GM13976 (cell line): ENCODE measurements at regions not wholly inside any gene's neighbourhood (a gene's known extent, or its start where the extent isn't known, plus 50 kb on each side); places are given as distances from the start of the nearest gene placed in this dataset.
"Not testable (repeated sequence)": the region's sequence is repeated elsewhere in the genome, so short reads cannot be mapped to it uniquely, and the experiment has no call there.

Experiments
- DNase-seq: peaks from one replicate; pipeline ENCODE4 v3.0.0; 2012; ENCODE audit warnings: low spot score
- in situ Hi-C: fragments of 300-500 bp; cut with MboI; formaldehyde crosslinking; loops from one replicate; pipeline ENCODE4 v1.12.0; 2022; ENCODE audit warnings: low sequenced_read_pairs, mixed read lengths, inconsistent platforms; ENCODE audit not compliant: unreplicated experiment
- TF ChIP-seq, protein P1 (sequence below): IDR thresholded peaks from 2 replicates; pipeline ENCODE4 v1.5.1; 2012; ENCODE audit warnings: borderline replicate concordance, mild to moderate bottlenecking; ENCODE audit not compliant: insufficient read depth; ENCODE audit errors: extremely low read depth, missing control alignments, control extremely low read depth

DNA sequence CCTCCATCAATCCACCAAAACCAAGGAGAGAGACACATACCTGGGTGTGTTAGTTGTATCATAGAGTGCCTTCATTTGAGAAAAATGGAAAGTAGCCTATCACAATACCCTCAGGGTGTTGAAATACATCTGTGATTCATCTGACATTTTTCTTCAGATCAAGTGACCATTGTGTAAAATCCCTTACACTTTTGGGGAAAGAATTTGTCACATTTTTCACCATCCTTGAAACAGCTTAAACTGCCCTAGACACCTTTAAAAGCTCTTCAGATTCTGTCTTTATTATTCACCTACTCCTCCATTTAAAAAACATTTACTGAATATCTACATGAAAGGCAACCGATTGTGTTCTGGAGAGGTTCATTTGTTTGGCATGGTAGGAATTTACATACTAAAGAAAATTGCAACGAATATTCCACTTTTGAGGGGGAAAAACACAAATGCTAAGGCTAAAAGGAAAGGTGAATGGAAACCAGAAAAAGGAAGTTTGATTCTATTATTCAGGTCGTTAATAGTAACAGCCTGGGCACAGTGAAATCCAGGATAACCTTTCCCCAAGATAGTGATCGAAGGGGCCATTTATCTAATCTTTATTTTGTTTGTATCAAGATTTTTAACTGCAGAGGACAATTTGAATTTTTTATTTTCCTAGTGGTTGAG lies 70.4 kb upstream of the SAMSN1 start:
- in situ Hi-C loops = no loop called here
- DNase-seq = no peak
- TF ChIP-seq, protein P1, sequence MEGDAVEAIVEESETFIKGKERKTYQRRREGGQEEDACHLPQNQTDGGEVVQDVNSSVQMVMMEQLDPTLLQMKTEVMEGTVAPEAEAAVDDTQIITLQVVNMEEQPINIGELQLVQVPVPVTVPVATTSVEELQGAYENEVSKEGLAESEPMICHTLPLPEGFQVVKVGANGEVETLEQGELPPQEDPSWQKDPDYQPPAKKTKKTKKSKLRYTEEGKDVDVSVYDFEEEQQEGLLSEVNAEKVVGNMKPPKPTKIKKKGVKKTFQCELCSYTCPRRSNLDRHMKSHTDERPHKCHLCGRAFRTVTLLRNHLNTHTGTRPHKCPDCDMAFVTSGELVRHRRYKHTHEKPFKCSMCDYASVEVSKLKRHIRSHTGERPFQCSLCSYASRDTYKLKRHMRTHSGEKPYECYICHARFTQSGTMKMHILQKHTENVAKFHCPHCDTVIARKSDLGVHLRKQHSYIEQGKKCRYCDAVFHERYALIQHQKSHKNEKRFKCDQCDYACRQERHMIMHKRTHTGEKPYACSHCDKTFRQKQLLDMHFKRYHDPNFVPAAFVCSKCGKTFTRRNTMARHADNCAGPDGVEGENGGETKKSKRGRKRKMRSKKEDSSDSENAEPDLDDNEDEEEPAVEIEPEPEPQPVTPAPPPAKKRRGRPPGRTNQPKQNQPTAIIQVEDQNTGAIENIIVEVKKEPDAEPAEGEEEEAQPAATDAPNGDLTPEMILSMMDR = no peak

DNA sequence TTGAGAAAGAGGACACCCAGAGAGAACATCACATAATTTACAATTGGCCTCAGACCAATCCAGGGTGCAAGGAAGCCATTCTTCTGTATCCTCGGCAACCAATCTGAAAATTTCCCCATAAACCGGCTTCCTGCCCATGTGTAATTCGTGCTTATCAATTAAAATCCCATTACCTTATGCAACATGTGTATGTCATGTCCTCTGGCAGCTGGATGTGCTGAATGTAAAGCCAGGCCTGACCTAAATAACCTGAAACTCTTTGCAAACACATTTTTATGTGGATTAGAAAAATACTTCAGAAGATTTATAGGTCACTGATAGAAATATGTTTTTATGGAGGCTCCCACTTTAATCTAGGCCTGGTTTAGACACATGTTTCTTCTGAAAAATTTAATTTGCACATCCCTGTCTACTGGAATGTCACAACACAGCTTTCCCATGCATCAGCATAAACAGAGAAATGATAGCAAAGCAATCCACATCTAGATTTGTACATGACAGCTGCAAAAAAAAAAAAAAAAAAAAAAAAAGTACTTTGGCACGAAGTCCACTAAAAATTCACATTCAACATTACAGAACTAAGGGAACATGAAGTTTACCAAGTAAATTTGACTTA lies 69.4 kb upstream of the SAMSN1 start:
- in situ Hi-C loops = no loop called here
- DNase-seq = no peak

DNA sequence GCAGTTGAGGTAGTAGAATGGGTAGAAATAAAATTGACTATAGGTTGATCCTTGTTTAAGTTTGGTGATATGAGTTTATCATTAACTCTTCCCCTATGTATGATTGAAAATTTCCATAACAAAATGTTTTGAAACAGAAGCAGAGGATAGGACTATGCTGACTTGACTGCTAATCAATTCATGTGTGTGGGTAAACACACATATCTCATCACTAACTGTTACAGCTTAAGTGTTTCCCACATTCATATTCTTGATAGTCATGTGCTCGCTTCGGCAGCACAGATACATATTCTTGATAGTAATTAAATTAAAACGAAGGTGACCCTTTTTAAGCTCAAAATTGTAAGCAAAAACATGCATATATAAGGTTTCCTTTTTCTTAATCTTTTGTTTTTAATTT lies 68.2 kb upstream of the SAMSN1 start:
- in situ Hi-C loops = no loop called here
- DNase-seq = no peak
- TF ChIP-seq, protein P1 = no peak

More for the DNA sequence above, 69.4 kb upstream of the SAMSN1 start:
- TF ChIP-seq, protein P1 = no peak

DNA sequence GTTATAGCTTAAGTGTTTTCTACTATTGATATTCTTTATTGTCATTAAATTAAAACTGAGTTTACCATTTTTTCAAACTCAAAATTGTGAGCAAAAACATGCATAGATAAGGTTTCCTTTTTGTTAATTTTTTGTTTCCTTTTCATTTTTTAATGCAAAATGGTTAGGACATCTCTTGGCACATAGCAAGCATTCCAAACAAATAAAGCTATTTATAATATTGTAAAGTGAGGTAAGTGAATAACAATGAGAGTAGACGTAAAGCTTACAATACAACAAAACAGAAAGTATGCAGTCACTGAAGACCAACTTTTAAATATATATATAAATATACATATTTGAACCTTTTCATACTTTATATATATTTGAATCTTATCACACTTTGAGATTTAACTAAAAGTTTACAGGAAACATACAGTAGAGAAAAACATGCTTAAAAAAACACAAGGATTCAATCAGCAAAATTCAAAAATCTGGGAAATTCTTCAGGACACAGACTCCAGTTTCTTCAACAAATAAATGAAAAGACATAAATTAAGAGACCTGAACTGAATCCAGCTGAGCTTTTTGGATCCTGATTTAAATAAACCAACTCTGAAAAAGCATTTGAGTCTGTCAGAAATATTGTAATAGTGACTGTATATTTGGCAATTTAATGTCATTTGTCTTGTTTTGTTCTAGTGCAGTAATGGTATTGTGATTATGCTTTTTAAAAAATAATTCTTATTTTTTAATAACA lies 67.5 kb upstream of the SAMSN1 start:
- TF ChIP-seq, protein P1 = no peak
- no peak for DNase-seq
- in situ Hi-C loops = no loop called here

DNA sequence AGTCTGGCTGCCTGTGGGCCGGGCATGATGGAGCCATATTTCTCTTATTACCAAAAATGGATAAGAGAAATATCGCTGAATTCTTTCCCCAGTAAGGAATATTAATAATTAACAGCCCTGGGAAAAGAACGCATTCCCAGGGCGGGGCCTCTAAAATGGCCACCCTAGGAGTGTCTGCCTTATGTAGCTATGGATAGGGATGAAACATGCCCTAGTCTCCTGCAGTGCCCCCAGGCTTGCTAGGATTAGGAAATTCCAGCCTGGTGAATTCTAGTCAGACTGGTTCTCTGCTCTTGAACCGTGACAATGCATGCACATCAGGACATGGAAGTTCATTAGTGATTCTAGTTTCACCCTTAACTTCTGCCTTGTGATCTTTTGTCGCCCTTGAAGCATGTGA lies 64.0 kb upstream of the SAMSN1 start:
- in situ Hi-C loops, DNase-seq: not testable (repeated sequence)

DNA sequence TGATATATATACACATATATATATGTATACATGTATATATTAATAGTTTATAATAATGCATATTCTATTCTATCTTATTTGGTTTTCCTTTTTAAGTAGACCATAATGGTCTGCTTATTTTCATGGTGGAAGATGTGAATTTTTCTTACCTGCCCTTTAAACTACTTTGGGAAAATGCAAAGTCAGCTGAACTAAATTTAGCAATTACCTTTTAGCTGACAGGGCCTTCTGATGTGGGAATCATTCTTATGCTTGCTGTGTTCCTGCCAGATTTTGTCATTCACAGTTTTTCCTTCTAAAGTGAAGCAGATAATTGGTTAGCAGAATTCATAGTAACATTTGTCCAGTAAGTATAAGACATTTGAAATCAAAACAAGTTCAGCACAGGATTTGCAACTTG lies 63.2 kb upstream of the SAMSN1 start:
- no peak for DNase-seq
- TF ChIP-seq, protein P1 = no peak
- in situ Hi-C loops = no loop called here

DNA sequence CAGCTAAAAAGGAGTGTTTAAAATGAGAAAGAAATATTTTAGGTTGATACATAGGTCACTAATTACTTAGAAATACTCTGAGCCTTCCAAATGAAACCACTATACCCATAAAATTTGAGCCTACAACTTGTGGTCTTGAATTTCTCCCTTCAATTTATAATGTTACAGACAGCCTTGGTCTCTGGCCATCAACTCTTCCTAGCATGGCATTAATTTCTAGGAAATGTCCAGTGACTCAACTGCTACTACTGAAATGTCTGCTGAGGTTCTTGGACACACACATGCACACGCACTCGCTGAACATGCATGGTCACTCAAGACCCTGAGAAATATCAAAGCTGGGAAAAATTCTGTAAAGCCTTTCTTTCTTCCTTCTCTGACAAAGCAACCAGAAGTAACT lies 61.1 kb upstream of the SAMSN1 start:
- DNase-seq = no peak
- in situ Hi-C loops = no loop called here
- TF ChIP-seq, protein P1 = no peak
